HG02610 (cell line): ENCODE measurements at regions not wholly inside any gene's neighbourhood (a gene's known extent, or its start where the extent isn't known, plus 50 kb on each side); places are given as distances from the start of the nearest gene placed in this dataset.
"Not testable (repeated sequence)": the region's sequence is repeated elsewhere in the genome, so short reads cannot be mapped to it uniquely, and the experiment has no call there.

Source experiments
- ATAC-seq: cut with Tn5 transposase; IDR thresholded peaks from one replicate; pipeline ENCODE4 v1.9.1; 2021; ENCODE audit warnings: mild to moderate bottlenecking, moderate library complexity; ENCODE audit not compliant: unreplicated experiment

GRCh38 chr21:32823296-32823695, 51.7 kb upstream of the PAXBP1 start:
- not testable (repeated sequence) for ATAC-seq

GRCh38 chr21:32824950-32825349, 53.4 kb upstream of the PAXBP1 start:
- ATAC-seq: no peak

GRCh38 chr21:32826329-32827167, 55.0 kb upstream of the PAXBP1 start:
- no peak for ATAC-seq

DNA sequence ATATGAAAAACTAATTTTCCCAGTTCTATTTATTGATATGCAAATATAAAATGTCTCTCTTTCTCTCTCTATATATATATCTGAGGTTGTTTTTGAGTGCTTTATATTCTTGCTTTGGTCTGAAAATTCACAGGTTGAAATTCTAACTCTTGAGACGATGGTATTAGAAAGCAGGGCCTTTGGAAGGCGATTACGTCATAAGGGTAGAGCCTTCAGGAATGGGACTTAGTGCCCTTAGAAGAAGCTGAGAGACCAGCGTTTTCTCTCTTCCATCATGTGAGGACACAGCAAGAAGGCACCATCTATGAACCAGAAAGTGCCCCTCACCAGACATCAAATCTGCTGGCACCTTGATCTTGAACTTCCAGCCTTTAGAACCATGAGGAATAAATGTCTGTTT, 57.4 kb upstream of the PAXBP1 start:
- no peak for ATAC-seq

DNA sequence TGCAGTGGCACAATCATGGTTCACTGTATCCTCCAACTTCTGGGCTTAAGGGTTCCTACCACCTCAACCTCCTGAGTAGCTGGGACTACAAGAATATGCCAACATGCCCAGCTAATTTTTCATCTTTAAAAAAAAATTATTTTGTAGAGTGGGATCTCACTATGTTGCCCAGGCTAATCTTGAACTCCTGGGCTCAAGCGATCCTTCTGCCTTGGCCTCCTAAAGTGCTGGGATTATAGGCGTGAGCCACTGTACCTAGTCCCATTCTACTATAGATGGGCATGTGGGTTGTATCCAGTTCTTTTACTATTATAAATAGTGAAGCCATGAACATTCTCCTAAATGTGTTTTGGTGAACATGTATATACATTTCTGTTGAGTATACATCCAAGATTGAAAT, 57.9 kb upstream of the PAXBP1 start:
- ATAC-seq: no peak

- not testable (repeated sequence) for ATAC-seq
Measured at GRCh38 chr21:32831779-32832178, 60.2 kb upstream of the PAXBP1 start.

GRCh38 chr21:32834211-32834915, 62.8 kb upstream of the PAXBP1 start:
- no peak for ATAC-seq

DNA sequence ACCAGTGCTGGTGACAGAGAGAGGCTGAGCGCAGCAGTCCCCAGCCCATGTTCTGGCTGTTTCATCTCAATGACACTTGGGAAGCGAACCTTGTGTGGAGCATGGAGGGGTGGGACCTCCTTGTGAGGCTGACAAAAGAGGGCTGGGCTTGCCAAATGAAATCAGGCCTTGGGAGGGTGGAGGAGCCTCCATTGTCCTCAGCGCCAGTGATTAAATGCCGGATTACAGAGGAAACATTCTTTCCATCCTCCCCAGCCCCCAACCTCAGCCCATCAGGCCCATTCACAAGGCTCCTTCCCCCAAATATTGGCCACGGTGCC, 63.3 kb upstream of the PAXBP1 start:
- no peak for ATAC-seq

DNA sequence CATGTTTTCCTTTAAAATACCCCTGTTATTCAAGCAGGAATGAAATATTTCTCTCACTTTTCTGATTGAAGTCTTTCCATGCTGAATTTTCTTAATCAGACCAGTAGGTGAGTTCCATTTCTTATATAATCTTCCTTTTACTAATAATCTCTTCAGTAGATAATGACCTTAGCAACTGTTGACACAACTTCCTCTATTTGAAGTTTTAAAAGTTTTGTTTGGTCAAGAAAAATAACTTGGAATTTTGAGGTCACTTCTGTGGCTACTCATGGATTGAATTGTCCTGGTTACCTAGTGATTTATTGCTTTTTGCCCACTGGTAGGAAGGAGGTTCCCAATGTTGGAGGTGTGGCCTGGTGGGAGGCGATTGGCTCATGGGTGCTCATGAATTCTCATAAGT, 70.6 kb upstream of the PAXBP1 start:
- no peak for ATAC-seq

DNA sequence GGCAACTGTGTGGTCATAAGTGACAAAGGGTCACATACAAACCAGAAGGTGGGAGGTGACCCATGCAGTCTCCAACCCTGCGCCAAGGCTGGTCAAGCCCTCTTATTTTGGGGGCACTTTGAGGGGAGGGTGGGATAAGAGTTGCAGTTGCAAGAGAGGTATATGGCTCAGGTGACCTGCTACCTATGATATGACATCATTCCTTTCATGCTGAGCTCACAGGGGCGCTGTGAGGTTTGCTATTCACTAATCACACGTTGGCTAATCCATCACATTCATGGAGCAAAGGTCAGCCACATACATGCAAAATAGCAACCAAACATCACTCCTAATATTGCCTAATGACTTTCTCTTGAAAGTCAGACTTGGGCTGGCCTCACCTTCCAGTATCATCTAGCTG, 72.0 kb upstream of the PAXBP1 start:
- no peak for ATAC-seq

GRCh38 chr21:32844076-32844475, 72.5 kb upstream of the PAXBP1 start:
- no peak for ATAC-seq

- no peak for ATAC-seq
Measured at GRCh38 chr21:32844653-32845436, 73.3 kb upstream of the PAXBP1 start.

- no peak for ATAC-seq
Measured at GRCh38 chr21:32858628-32859027, 87.1 kb upstream of the PAXBP1 start.

GRCh38 chr21:32860399-32860798, 88.8 kb upstream of the PAXBP1 start:
- ATAC-seq: no peak

GRCh38 chr21:32861866-32862265, 90.3 kb upstream of the PAXBP1 start:
- no peak for ATAC-seq

GRCh38 chr21:32867597-32867996, 96.0 kb upstream of the PAXBP1 start:
- no peak for ATAC-seq

- ATAC-seq: no peak
Measured at GRCh38 chr21:32868631-32869454, 97.3 kb upstream of the PAXBP1 start.

DNA sequence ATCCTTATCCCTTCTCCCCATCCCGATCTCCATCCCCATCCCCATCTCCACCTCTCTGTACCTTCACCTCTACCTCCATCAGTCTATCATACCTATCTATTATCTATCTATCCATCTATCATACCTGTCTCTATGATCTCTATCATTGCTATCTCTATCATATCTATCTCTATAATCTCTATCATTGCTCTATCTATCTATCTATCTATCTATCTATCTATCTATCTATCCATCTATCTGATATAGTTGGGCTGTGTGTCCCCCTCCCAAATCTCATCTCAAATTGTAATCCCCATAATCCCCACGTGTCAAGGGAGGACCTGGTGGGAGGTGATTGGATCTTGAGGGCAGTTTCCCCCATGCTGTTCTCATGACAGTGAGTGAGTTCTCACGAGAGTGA, 97.9 kb upstream of the PAXBP1 start:
- ATAC-seq: no peak

DNA sequence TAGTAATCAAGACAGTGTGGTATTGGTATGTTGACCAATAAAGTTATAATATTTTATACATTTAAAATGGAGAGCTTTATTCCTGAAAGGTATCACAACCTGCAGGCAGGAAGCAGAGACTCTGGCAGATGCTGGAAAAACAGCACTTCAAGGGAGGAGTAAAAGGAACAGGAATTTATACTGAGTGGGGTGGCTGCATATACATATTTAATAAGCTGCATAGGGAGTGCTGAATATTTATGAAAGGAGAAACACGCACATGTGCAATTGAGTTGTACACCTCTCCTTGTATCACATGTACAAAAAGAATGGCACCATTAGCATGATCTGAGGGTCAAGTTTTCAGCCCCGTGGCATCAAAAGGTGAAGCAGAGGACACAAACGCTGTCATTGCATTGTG, 104.9 kb upstream of the PAXBP1 start:
- ATAC-seq: no peak

DNA sequence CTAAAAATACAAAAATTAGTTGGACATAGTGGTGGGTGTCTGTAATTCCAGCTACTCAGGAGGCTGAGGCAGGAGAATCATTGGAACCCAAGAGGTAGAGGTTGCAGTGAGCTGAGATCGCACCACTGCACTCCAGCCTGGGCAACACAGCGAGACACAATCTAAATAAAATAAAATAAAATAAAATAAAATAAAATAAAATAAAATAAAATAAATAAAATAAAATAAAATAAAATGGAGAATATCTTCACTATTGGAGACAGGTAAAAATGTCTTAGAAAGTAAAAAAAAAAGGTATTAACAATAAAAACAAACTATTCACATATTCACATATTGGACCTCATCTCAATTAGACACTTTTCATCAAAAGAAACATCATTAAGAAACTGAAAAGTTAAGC, 106.3 kb upstream of the PAXBP1 start:
- ATAC-seq: not testable (repeated sequence)

- ATAC-seq: no peak
Measured at GRCh38 chr21:32878661-32879060, 107.1 kb upstream of the PAXBP1 start.
